ENCODE measurements at regions not wholly inside any gene's neighbourhood (a gene's known extent, or its start where the extent isn't known, plus 50 kb on each side); places are given as distances from the start of the nearest gene placed in this dataset.

- no peak for DNase-seq (ENCODE audit: low read depth)
Observed at GRCh38 chr3:194738254-194739093, 52.8 kb downstream of the FAM43A start.

DNA sequence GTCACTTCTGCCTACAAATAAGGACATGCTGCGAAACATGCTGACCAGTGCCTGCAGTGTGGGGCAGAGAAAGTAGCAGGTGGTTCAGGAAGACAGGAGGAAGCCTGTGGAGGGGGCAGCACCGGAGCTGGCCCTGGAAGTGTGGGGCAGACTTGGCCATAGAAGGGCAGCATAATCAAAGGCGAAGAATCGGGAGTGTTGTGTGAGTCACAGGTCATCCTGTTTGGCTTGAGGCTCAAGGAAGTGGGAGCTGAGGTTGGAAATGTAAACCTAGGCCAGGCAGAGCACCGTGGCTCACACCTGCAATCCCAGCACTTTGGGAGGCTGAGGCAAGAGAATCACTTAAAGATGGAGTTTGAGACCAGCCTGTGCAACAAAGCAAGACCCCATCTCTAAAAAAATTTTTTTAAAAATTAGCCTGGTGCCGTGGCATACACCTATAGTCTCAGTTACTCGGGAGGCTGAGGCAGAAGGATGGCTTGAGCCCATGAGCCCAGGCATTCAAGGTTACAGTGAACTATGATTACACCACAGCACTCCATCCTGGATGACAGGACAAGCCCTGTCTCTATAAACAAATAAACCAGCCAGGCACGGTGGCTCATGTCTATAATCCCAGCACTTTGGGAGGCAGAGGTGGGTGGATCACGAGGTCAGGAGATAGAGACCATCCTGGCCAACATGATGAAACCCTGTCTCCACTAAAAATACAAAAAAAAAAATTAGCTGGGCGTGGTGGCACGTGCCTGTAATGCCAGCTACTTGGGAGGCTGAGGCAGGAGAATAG, 54.0 kb downstream of the FAM43A start:
- DNase-seq (ENCODE audit: low read depth), result no peak

- DNase-seq (ENCODE audit: low read depth), result peak; percentile 20
Observed at GRCh38 chr3:194740859-194741491, 55.3 kb downstream of the FAM43A start.

DNA sequence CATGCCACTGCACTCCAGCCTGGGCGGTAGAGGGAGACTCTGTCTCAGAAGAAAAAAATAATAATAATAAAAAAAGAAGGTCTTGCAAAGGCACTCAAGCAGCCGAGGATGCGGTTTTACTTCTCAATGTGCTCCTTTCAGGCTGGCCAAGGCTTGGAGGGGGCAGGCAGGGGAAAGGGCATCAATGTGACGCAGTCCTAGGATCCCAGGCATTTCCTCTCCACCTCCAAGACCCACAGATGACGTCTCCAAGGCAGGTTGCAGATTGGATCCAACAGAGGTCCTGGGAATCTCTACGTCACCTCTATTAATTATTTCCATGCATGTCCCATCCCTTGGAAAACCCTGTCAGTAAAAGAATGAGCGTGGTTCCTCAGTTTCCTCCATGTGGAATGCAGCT, 56.2 kb downstream of the FAM43A start:
- no peak for DNase-seq (ENCODE audit: low read depth)

- DNase-seq (ENCODE audit: low read depth), result no peak
Observed at GRCh38 chr3:194744826-194745225, 59.1 kb downstream of the FAM43A start.

- no peak for DNase-seq (ENCODE audit: low read depth)
Observed at GRCh38 chr3:194745422-194746184, 59.9 kb downstream of the FAM43A start.

- DNase-seq (ENCODE audit: low read depth), result no peak
Observed at GRCh38 chr3:194748225-194748624, 62.5 kb downstream of the FAM43A start.

GRCh38 chr3:194749631-194750490, 64.2 kb downstream of the FAM43A start:
- DNase-seq (ENCODE audit: low read depth), result no peak

DNA sequence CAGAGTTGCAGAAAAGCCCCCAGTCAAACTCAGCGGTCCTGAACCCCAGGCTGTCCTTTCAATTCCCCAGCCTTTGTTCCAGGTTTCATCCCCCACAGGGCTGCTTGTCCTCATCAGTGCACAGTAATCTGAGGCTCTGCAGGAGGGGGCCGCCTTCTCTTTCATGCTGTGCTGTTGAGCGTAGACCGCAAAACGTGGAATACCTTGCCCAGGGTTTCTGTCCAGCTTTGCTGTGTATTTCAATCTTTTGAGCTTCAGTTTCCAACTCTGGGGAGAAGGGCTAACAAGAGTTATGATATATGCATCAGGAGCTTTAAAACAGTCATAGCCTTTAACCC, 64.8 kb downstream of the FAM43A start:
- no peak for DNase-seq (ENCODE audit: low read depth)

GRCh38 chr3:194755671-194756459, 70.2 kb downstream of the FAM43A start:
- no peak for DNase-seq (ENCODE audit: low read depth)

DNA sequence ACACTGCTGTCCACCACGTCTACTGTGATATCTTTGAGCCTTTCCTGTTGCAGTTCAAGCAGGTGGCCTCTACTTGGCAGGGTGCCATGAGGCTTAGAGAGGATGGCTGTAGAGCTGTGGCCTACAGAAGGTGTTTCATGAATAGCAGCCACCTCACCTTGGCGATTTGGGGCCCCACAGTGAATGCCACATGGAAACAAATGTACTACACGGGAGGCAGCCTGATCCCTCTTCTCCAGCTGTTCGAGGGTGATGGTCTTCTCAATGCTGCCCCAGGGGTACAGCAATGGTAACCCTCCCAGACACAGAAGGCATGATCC, 70.7 kb downstream of the FAM43A start:
- no peak for DNase-seq (ENCODE audit: low read depth)

DNA sequence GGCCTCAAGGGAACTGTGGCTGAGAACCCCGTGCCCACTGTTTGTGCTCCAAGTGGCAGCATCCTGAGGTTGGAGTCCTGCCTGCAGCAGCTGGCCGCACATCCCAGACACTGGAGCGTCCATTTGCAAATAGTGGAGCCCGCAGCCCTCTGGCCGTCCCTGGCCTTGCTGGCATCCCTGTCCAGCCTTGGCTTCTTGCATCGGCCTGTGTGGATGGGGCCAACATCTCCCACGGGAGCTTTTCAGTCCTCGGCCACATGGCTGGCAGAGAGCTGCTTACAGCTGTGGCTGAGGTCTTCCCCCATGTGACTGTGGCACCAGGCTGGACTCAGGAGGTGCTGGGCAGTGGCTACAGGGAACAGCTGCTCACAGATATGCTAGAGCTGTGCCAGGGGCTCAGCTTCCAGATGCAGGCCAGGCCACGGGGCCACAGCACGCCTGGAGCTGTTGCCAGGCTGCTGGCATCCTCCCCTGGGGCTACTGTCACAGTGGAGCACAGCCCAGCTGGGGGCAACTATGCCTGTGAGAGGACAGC, 71.2 kb downstream of the FAM43A start:
- no peak for DNase-seq (ENCODE audit: low read depth)

DNA sequence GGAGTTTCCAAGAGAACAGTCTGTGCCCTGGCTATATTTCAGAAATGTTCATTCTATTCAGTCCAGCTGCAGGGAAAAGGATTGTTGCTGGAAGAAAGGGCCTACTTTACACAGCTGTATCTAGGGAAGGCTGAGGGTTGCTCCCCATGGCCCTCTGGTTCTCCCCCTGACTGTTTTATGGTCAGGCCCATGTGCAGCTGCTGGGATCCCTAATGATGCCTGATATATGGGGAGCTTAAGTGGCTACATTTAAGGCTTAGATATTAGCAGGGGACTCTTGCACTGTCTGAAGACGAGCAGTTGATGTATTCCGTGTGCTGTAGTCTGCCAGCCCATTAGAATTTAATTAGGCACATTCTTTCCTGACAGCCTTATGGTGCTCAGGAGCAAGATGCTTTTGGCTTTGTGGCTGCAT, 72.0 kb downstream of the FAM43A start:
- no peak for DNase-seq (ENCODE audit: low read depth)

- no peak for DNase-seq (ENCODE audit: low read depth)
Observed at GRCh38 chr3:194758716-194759115, 73.0 kb downstream of the FAM43A start.

DNA sequence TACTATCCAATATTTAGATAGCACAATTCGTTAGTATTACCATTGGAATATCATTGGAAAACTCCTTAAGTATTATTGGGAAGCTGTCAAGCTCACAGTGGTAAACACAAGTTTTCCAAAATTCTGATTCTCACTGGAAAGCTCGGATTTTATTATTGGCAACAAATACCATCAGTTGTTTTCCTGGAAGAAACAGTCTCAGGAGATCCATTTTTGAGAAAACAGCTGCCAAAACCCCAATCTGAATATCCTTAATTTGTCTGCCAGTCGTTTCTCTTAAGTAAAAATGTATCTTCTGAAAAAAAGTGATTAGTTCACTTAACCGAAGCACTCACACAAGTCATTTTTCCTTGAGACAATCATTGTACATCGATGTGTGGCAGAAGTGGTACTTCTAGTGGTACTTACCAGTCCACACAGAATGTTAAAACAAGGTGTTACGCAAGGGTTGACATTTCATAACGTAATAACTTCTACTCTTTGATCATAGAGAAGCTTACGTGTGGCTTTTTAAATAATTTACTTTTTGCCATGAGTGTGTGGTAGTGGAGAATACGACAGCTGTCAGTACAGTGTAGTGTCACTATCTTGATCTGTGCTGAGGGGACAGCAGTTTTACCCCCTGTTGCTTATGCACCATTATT, 74.9 kb downstream of the FAM43A start:
- DNase-seq (ENCODE audit: low read depth), result no peak

GRCh38 chr3:194761384-194761783, 75.7 kb downstream of the FAM43A start:
- DNase-seq (ENCODE audit: low read depth), result no peak

DNA sequence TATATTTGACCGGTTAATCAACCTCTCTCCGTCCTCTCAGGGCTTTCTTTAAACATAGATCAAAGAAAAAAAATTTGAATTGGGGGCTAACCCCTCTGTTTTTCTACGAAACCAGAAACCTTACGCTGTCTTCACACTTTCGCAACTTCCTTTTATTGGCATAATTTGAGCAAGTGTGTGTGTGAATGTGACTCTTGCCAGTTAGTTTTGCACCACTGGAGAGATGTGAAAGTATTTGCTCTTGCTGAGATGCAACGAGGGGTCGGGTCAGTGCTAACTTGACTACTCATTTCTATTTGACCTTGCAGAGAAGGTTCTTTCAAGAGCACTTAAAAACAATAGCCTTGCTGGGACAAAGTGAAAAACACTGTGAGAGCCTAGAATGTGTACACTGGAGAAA, 81.2 kb downstream of the FAM43A start:
- DNase-seq (ENCODE audit: low read depth), result no peak

GRCh38 chr3:194767446-194768207, 81.9 kb downstream of the FAM43A start:
- DNase-seq (ENCODE audit: low read depth), result no peak

GRCh38 chr3:194768586-194768985, 82.9 kb downstream of the FAM43A start:
- no peak for DNase-seq (ENCODE audit: low read depth)

Measured in HS-27A (cell line).